GM18505 (cell line): ENCODE measurements at regions not wholly inside any gene's neighbourhood (a gene's known extent, or its start where the extent isn't known, plus 50 kb on each side); places are given as distances from the start of the nearest gene placed in this dataset.
"Not testable (repeated sequence)": the region's sequence is repeated elsewhere in the genome, so short reads cannot be mapped to it uniquely, and the experiment has no call there.

Source experiments
- ATAC-seq: cut with Tn5 transposase; IDR thresholded peaks from one replicate; pipeline ENCODE4 v1.9.1; 2021; ENCODE audit not compliant: unreplicated experiment

DNA sequence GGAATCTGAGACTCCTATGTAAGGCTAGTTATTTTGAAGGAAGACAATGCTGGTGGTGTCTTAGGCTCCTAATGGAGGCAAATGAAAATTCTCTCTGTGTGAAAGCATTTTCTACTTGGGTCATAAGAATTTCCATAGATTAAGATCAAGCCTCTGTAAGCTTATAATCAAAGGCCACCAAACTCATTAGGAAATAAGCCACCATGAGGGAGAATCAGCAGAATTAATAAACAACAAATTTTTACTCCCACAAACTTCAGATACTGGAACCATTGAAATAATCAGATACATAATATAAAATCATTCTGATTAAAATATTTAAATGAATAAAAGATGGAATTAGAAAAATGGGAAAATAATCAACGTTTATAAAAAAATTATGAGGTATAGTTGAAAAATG lies 178.7 kb downstream of the NPIPA8 start:
- not testable (repeated sequence) for ATAC-seq

GRCh38 chr16:18152832-18153231 lies 183.7 kb downstream of the NPIPA8 start:
- ATAC-seq = not testable (repeated sequence)

DNA sequence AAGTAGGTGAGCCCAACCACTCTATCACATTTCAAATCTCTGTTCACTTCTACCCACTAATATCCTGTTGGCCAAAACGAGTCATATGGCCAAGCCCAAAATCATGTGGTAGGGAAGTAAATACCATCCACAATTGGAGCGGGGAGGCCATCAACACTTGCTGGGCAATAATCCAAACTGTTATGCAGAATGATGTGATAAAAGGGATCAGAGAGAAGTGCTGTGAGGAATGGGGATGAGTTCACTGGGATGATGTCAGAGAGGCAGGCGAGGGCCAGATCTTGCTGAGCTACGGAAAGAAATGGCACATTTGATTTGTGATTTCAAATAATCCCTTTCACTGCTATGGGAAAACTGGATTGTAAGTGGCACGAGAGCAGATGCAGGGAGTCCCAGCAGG lies 188.4 kb downstream of the NPIPA8 start:
- not testable (repeated sequence) for ATAC-seq

GRCh38 chr16:18146601-18147142 lies 189.9 kb downstream of the NPIPA8 start:
- not testable (repeated sequence) for ATAC-seq

- not testable (repeated sequence) for ATAC-seq
Observed at GRCh38 chr16:18142066-18142465, 194.5 kb downstream of the NPIPA8 start.

DNA sequence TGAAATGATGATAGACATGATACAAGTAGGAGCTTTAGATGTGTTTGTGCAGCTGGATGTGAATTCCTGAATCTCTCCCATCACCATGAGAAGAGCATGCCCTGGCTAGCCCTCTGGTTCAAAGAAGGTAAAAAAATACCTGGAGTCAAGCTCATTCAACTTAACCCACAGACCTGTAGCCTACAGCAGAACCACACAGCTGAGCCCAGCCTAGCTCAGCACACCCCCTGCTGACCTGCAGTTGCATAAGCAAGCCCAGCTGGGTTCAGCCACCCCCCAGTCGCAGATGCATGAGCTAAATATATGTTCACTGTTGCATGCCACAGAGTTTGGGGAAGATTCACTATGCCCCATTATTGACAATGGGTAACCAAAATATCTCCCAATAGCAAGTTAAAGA lies 200.2 kb downstream of the NPIPA8 start:
- not testable (repeated sequence) for ATAC-seq

DNA sequence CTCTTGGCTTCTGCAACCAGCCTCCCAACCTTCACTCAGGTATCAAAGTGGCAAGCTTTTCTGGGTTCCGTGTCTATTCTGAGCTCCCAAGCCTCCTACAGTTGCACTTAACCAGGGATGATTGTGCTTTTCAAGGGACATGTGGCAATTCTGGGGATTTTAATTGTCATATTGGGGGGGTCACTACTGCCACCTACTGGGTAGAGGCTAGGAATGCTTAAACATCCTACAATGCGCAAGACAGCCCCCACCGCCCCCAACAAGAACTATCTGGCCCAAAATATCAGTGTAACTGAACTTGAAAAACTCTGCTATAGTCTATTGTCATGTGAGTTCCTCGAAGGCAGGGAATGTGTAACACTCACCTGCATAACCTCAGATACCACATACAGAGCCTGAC lies 201.5 kb downstream of the NPIPA8 start:
- ATAC-seq = not testable (repeated sequence)

DNA sequence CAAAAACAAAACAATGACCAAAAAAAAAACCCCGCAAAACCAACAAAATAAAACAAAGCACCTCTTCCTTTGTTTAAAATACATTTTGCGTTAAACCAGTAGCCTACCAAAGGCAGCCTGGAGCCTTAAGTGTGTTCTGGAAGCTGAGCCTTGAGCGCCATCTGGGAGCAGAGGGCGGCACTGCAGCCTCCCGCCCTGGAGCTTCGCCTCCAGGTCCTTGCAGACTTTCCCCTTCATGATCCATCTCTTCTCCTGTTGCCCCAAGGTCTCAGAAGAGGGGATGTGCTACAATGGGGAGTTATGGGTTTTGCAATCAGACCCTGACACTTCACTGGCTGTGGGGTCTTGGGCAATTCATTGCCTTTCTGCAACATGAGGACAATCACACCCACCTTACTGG lies 204.9 kb downstream of the NPIPA8 start:
- not testable (repeated sequence) for ATAC-seq

DNA sequence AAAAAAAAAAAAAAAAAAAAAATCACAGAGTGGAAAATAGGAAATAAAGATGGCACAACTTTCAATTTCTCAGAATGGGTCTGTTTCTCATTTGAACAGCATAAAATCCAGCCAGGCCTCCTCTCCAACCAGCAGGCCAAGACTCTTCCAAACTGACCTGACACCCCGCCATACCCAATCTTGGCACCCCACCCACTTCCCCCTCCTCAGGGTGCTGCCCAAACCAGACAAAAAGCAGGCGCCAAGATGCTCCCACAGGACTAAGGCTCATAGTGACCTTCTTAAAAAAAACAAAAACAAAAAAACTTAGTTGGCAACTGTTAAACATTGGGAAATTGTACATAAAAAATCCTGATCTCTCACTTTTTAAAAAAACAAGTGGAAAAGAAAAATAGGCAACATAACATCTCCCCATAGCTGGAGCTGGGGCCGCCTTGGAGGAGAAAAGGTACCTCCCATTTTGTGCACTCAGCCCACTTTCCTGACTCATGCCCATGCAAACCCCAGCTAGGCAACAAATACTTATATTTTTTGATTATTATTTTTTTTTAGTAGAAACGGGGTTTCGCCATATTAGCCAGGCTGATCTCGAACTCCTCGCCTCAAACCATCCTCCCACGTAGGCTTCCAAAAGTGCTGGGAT lies 205.9 kb downstream of the NPIPA8 start:
- ATAC-seq = not testable (repeated sequence)

DNA sequence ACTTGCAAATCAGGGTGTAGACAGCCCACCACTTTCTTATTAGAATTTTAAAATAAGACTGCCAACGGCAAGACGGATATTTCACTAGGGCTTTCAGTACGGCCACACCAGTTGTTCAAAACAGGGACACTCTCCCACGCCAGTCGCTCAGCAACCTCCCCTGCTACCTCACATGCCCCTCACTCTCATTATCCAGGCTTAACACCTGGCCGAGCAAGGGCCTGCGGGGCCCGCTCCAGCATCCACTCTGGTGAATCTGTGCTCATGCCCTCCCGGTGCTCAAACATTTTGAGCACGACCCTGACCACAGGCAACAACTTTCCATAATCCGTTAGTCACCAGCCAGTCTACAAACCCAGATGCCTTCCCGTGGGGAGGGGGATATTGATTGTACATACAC lies 209.5 kb downstream of the NPIPA8 start:
- not testable (repeated sequence) for ATAC-seq

DNA sequence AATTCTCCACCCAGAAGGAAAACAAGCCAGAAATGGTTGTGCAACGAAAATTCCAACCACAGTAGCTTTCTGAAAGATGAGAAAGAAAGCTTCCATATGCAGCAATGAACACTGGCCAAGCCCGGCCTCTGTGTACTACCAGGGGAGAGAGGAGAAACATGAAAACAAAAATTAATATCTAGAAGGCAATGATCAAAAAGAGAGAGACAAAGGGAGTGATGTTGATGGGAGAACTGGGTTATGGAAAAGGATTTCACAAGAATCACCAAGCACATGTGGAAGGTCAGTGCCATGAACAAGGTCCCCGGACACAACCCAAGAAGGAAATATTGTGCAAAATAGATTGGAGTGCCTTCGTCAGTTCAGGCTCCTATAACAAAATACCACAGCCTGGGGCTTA lies 217.4 kb downstream of the NPIPA8 start:
- not testable (repeated sequence) for ATAC-seq

- not testable (repeated sequence) for ATAC-seq
Observed at GRCh38 chr16:18118684-18119083, 217.9 kb downstream of the NPIPA8 start.

DNA sequence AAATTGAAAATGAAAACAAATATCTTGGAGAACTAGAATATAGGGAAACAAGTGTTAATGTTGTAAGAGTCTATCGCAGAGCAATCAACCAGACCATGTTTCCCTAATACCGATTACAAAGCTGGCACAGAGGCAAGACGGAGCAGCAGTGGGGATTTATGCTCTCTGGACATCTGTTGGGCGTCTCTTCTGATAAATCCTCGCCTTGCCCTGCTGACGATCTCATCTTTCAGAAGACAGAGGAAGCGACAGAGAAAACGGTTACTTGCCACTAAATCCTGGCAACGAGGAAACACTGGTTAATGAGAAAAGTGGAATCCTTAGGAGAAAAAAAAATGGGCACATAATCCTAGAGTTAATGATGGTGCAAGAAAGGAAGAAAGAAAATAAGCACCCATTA lies 218.5 kb downstream of the NPIPA8 start:
- ATAC-seq = not testable (repeated sequence)

DNA sequence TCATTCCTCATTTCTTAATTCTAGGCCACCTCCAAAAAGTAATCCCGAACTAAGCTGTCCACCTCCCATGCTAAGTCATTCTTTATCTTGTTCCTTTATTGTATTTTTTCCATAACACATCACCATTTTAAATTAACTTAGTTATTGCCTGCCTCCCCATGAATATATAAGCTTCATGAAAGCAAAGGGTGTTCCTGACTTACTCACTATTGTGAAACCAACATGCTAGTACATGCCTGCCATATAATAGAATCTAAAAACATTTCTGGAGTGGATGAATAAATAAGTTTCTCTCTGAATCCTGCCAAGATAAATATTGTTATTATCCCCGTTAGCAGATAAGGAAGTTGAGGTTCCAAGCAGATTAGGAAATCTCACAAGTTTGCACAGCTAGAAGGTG lies 232.1 kb downstream of the NPIPA8 start:
- ATAC-seq = not testable (repeated sequence)

GRCh38 chr16:18101077-18101476 lies 235.5 kb downstream of the NPIPA8 start:
- not testable (repeated sequence) for ATAC-seq

- not testable (repeated sequence) for ATAC-seq
Observed at GRCh38 chr16:18092605-18093004, 243.9 kb downstream of the NPIPA8 start.

- not testable (repeated sequence) for ATAC-seq
Observed at GRCh38 chr16:18080658-18081363, 255.7 kb downstream of the NPIPA8 start.

- not testable (repeated sequence) for ATAC-seq
Observed at GRCh38 chr16:18077910-18078309, 258.6 kb downstream of the NPIPA8 start.
